Endodermal cell (in vitro differentiated cells): ENCODE measurements at regions not wholly inside any gene's neighbourhood (a gene's known extent, or its start where the extent isn't known, plus 50 kb on each side); places are given as distances from the start of the nearest gene placed in this dataset.

Experiments used
- DNase-seq: peaks from one replicate; pipeline ENCODE4 v3.0.0-alpha.2; 2017
- H3K27ac ChIP-seq: 2 replicates; pipeline ENCODE4 v1.5.1; 2013; ENCODE audit warnings: mild to moderate bottlenecking, low read depth, low read length, moderate library complexity
- H3K27me3 ChIP-seq: 2 replicates; pipeline ENCODE4 v1.6.1; 2013; ENCODE audit warnings: mild to moderate bottlenecking, low read length, moderate library complexity; ENCODE audit not compliant: insufficient read depth, control insufficient read depth, poor library complexity, severe bottlenecking
- H3K36me3 ChIP-seq: 2 replicates; pipeline ENCODE4 v1.7.0; 2013; ENCODE audit warnings: mild to moderate bottlenecking, low read length, moderate library complexity; ENCODE audit not compliant: control insufficient read depth, insufficient read depth
- H3K4me1 ChIP-seq: one replicate; pipeline ENCODE4 v1.7.0; 2013; ENCODE audit warnings: low read length; ENCODE audit not compliant: control insufficient read depth, insufficient read depth
- H3K4me3 ChIP-seq: 2 replicates; pipeline ENCODE4 v1.5.1; 2013; ENCODE audit warnings: mild to moderate bottlenecking, low read length, moderate library complexity
- H3K9ac ChIP-seq: 2 replicates; pipeline ENCODE4 v1.6.1; 2013; ENCODE audit warnings: mild to moderate bottlenecking, low read length, moderate library complexity; ENCODE audit not compliant: poor library complexity, severe bottlenecking; ENCODE audit errors: extremely low read depth
- H3K9me3 ChIP-seq: 2 replicates; pipeline ENCODE4 v1.6.1; 2013; ENCODE audit warnings: mild to moderate bottlenecking, low read length, moderate library complexity; ENCODE audit not compliant: control insufficient read depth
- H3K27ac Mint-ChIP-seq: 2 replicates; pipeline ENCODE4 v1.8.0; 2020; ENCODE audit warnings: mixed read lengths
- H3K27me3 Mint-ChIP-seq: 2 replicates; pipeline ENCODE4 v1.8.0; 2021; ENCODE audit warnings: mild to moderate bottlenecking, mixed read lengths; ENCODE audit not compliant: insufficient read depth
- H3K36me3 Mint-ChIP-seq: 2 replicates; pipeline ENCODE4 v1.8.0; 2020; ENCODE audit warnings: low read depth, mixed read lengths
- H3K4me1 Mint-ChIP-seq: 2 replicates; pipeline ENCODE4 v1.8.0; 2020; ENCODE audit warnings: mixed read lengths
- H3K4me3 Mint-ChIP-seq: 2 replicates; pipeline ENCODE4 v1.8.0; 2020; ENCODE audit warnings: mild to moderate bottlenecking, moderate library complexity, mixed read lengths
- H3K9me3 Mint-ChIP-seq: 2 replicates; pipeline ENCODE4 v1.8.0; 2020; ENCODE audit warnings: mild to moderate bottlenecking, mixed read lengths
- CTCF ChIP-seq: fragments of 200-600 bp; sonication (generic); conservative IDR thresholded peaks from 2 replicates; pipeline ENCODE4 v1.5.0; 2021; ENCODE audit warnings: antibody characterized with exemption, mild to moderate bottlenecking
- WGBS, 2 experiments: methylation state at CpG; one replicate each; pipeline versions ENCODE4 v1.1.5 to v1.1.7; 2013; ENCODE audit warnings: missing lambda C conversion rate in 2 of 2, mixed read lengths in 1 of 2; ENCODE audit not compliant: insufficient coverage in 1 of 2, insufficient read length in 1 of 2; 5-methylcytosine and 5-hydroxymethylcytosine counted together

- Histone ChIP-seq H3K27ac (no peak overlapping the region), H3K4me1 (peaks cover 11% of the 10 kb centered on the region), H3K9ac (no peak overlapping the region), H3K27me3 (no peaks in the 10 kb centered on the region), H3K9me3 (no peaks in the 10 kb centered on the region), H3K4me3 (no peak overlapping the region), H3K36me3 (no peaks in the 10 kb centered on the region)
- TF ChIP-seq CTCF, result no peak
- Mint-ChIP-seq H3K9me3 (no peaks in the 10 kb centered on the region), H3K4me3 (no peak overlapping the region), H3K36me3 (no peaks in the 10 kb centered on the region), H3K27me3 (peaks cover 3% of the 10 kb centered on the region), H3K4me1 (peaks cover 22% of the 10 kb centered on the region), H3K27ac (no peak overlapping the region)
- DNase-seq, result no peak
- WGBS, 2 experiments, result 67 to 84% methylated on average over 4 of the region's 4 CpGs
Measured at GRCh38 chr14:22390824-22391461, 198.1 kb downstream of the DAD1 start.

GRCh38 chr14:22390195-22390594 is 198.8 kb downstream of the DAD1 start:
- H3K27ac ChIP-seq, result no peak overlapping the region
- no peak for DNase-seq
- H3K9ac ChIP-seq, result no peak overlapping the region
- no peaks in the 10 kb centered on the region for H3K9me3 ChIP-seq
- no peak for TF ChIP-seq CTCF
- H3K36me3 Mint-ChIP-seq, result no peaks in the 10 kb centered on the region
- 97 to 100% methylated on average over 2 to 5 of the region's 5 CpGs for WGBS, 2 experiments
- H3K27me3 ChIP-seq, result no peaks in the 10 kb centered on the region
- H3K27ac Mint-ChIP-seq, result no peak overlapping the region
- H3K36me3 ChIP-seq, result no peaks in the 10 kb centered on the region
- no peak overlapping the region for H3K4me3 ChIP-seq
- peaks cover 17% of the 10 kb centered on the region for H3K4me1 ChIP-seq
- H3K4me1 Mint-ChIP-seq, result peaks cover 29% of the 10 kb centered on the region
- H3K27me3 Mint-ChIP-seq, result peaks cover 3% of the 10 kb centered on the region
- no peaks in the 10 kb centered on the region for H3K9me3 Mint-ChIP-seq
- no peak overlapping the region for H3K4me3 Mint-ChIP-seq

GRCh38 chr14:22388669-22389595 is 200.1 kb downstream of the DAD1 start:
- no peak for TF ChIP-seq CTCF
- Mint-ChIP-seq H3K9me3 (no peaks in the 10 kb centered on the region), H3K27ac (no peak overlapping the region), H3K4me1 (peaks cover 30% of the 10 kb centered on the region), H3K27me3 (no peaks in the 10 kb centered on the region), H3K4me3 (no peak overlapping the region), H3K36me3 (no peaks in the 10 kb centered on the region)
- no peak overlapping the region for H3K27ac ChIP-seq
- H3K4me1 ChIP-seq, result peaks cover 17% of the 10 kb centered on the region
- H3K4me3 ChIP-seq, result no peak overlapping the region
- H3K27me3 ChIP-seq, result no peaks in the 10 kb centered on the region
- H3K9me3 ChIP-seq, result no peaks in the 10 kb centered on the region
- 89 to 100% methylated on average over 5 to 8 of the region's 8 CpGs for WGBS, 2 experiments
- H3K9ac ChIP-seq, result no peak overlapping the region
- no peaks in the 10 kb centered on the region for H3K36me3 ChIP-seq
- no peak for DNase-seq
